ENCODE measurements at regions not wholly inside any gene's neighbourhood (a gene's known extent, or its start where the extent isn't known, plus 50 kb on each side); places are given as distances from the start of the nearest gene placed in this dataset.
"Not testable (repeated sequence)": the region's sequence is repeated elsewhere in the genome, so short reads cannot be mapped to it uniquely, and the experiment has no call there.

DNA sequence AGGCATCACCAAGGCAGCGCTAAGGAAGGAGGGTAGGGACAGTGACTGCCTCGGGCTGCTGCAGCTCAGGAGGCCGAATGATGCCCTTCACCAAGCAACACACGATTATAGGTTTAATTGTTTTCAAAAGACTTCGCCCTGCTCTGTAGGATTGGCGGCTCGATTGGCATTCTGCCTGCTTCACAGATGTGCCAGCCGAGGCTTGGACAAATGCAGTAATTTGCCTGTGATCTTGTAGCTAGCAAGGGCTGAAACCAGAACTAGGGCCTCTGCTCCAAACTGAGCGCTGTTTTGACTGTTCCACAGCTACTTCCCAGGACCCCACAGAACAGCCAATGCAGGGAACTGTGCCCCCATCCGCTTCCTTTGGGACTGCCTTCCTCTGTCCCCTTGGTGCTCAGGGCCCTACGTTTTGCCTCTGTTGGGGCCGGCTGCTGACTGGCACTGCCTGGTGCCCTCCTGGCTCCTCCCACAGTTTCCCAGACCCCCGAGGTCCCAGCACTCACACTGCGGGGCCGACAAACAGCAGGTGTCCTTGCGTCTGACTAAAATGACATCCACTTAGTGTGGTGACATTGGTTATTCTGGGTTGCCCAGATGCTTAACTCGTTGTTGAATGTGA lies 62.6 kb upstream of the EN2 start:
- DNase-seq (ENCODE audit: low read depth in 2 of 2) = no peak

DNA sequence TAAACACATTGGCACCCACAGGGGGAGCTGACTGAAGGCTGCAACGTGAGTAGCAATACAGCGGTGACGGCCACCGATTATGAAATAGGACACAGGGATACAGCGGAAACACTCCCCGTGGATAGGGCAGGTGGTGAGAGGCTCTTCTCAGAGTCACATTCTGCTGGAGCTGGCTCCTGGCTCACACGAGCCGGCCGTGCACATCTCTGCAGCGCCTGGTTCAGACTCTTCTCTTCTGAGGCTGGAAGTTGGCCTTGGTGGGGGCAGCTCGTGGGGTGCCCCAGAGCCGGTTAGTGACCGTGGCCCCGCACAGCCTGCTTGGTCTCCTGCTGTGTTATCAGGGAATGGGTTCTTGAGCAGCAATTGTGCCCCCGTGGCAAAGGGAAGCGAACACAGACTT lies 61.3 kb upstream of the EN2 start:
- DNase-seq (ENCODE audit: low read depth in 2 of 2) = no peak

DNA sequence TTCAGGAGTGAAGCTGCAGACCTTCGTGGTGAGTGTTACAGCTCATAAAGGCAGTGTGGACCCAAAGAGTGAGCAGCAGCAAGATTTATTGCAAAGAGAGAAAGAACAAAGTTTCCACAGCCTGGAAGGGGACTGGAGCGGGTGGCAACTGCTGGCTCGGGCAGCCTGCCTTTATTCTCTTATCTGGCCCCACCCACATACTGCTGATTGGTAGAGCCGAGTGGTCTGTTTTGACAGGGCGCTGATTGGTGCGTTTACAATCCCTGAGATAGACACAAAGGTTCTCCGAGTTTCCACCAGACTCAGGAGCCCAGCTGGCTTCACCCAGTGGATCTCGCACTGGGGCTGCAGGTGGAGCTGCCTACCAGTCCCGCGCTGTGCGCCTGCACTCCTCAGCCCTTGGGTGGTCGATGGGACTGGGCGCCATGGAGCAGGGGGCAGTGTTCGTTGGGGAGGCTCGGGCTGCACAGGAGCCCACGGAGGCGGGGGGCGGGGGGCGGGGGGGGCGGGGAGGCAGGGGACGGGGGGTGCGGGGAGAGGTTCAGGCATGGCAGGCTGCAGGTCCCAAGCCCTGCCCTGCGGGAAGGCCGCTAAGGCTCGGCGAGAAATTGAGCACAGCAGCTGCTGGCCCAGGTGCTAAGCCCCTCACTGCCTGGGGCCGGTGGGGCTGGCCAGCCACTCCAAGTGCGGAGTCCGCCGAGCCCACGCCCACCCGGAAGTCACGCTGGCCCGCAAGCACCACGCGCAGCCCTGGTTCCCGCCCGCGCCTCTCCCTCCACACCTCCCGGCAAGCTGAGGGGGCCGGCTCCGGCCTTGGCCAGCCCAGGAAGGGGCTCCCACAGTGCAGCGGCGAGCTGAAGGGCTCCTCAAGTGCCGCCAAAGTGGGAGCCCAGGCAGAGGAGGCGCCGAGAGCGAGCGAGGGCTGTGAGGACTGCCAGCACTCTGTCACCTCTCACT lies 59.9 kb upstream of the EN2 start:
- DNase-seq (ENCODE audit: low read depth in 2 of 2) = not testable (repeated sequence)

DNA sequence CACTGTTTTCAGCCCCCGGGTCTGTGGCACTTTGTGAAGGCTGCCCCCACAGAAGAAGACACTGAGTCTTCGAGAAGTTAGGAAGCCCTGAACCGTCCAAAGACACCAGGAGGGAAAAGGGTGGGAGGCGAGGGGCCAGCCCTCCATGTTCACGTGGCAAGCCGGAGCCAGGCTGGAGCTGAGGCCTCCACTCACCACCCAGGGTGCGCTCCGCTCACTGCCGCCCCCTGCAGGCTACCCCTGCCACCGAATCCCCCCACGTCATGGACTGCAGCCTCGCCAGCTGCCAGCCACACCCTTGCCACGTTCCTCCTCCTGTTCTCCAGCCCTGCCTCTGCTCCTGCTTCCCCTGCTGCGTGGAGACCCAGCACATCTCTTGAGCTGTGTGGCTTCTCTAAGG lies 59.0 kb upstream of the EN2 start:
- DNase-seq (ENCODE audit: low read depth in 2 of 2) = no peak

DNA sequence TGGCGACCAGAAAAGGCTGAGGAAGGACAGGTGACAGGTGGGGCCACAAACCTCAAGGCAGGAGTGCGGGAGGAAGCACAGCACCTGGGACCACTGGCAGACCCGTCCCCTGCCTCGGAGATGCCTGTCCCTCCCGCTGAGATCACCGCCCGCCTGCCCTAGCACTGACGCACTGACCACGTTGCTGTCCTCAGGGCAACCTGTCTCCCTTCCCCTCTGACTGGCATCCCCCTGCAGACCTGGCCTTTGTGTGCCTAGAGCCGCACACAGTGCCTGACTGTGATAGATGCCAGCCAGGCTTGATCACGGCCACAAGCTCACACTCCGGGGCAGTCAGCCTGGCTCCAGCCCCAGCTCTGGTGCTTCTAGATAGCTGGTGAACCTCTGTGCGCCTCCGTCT lies 58.4 kb upstream of the EN2 start:
- DNase-seq (ENCODE audit: low read depth in 2 of 2) = no peak

DNA sequence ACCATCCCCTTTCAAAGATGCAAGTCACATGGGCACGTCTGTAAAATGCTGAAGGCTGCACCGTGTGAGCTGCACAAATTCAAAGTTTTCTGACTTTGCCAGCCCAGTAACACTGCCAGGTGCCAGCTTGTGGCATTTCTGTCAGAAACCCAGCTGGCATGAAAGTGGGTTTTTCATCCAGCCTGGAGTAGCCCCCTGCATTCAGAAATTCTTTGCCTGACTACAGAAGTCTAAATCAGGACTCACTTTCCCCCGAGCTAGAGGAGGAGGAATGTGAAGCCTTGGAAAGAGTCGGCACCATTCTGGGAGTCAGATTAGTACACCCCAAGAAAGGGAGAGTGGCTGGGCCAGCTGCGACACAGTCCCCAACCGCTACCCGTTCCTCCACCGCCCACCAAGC lies 56.7 kb upstream of the EN2 start:
- no peak for DNase-seq (ENCODE audit: low read depth in 2 of 2)

DNA sequence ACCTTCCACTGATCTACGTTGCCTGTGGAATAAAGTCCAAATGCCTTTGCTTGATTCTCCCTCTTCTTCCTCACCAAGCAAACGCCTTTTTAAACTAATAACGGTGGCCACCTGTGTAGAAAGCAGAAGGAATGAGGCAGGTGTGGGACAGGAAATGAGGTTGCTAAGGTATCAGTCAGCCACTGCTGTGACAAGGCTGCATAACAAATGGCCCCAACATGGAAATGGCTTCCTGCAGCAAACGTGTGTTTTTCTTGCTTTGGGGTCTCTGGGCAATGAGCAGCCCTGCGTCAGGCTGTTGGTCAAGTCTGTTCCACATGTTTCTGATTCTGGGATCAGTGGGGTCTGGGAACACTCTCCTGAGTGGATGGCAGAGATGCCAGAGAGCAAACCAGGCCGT lies 56.0 kb upstream of the EN2 start:
- no peak for DNase-seq (ENCODE audit: low read depth in 2 of 2)

DNA sequence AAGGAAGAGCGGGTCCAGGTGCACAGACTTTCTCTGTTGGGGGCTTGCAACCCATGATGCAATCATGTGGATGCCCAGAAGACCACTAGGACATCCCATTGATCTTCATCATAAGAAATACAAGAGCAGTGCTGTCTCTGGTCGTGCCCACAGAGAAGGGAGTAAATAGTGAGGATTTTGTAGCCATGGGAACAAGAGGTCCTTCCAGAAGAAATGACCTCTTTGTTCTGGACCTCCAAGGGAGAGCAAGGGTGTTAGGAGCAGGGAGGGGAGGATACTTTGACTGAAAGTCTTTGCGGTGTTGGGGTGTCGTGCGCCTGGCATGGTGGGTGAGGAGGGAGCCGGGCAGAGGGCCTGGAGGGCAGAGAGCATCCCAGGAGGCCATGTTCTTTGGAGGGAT lies 55.0 kb upstream of the EN2 start:
- no peak for DNase-seq (ENCODE audit: low read depth in 2 of 2)

DNA sequence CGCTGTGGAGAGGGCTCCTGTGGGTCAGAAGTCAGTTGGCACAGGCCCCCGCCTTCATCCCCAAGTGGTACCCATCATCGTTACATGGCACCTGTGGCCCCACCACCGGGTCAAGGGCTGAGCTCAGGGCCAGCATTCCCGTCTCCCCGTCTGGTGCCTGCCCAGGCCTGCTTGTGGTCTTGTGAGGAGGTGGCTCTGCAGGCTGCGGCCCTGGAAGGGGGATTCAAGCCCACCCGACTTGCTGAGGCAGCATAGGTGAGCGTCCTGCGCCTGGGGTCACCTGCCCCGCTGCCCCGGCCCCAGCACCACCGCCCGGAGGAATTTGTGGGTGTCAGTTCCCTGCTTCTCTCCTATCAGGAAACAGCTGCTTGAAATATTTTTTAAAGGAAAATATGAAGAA lies 53.0 kb upstream of the EN2 start:
- no peak for DNase-seq (ENCODE audit: low read depth in 2 of 2)

DNA sequence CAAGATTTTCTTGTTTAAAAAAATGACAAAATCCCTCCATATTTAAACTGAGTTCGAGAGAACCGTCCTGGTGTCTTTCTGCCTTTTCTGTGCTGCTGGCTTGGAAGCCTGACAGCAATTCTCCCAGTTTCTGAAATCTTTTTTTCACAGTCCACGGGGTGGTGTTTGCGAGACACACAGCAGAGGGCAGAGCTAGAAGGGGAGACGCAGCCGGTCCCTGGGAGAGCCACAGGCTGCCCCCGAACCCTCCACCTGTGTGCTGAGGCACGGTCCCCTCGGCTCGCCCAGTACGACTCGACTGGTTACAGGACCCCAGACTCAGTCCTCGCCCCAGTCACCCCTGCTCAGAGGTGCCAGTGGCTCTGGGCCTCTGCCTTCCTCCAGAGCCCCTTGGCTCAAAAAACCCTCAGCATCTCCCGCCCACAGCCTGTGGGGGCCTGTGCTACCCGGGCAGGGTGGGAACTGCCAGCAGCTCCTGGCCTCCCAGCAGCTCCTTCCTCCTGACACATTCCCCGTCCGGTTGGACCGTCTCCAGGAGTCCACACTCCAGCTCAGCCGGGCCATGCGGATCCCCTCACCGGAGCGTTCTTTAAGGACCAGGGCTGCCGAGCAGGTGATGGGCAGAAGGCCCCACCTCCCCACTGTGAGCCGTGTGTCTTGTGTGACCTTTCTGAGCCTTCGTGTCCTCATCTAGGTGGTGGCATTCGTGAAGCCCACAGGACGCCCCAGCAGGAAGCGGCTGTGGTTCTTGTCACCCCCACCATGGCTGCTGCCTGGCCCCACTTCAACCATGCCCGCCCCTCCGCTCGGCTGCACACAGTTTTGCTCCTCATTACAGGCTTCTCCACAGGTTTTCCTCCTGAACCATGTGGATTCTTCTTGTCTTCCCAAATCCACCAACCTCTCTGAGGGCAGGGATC lies 52.3 kb upstream of the EN2 start:
- DNase-seq (ENCODE audit: low read depth in 2 of 2) = no peak

DNA sequence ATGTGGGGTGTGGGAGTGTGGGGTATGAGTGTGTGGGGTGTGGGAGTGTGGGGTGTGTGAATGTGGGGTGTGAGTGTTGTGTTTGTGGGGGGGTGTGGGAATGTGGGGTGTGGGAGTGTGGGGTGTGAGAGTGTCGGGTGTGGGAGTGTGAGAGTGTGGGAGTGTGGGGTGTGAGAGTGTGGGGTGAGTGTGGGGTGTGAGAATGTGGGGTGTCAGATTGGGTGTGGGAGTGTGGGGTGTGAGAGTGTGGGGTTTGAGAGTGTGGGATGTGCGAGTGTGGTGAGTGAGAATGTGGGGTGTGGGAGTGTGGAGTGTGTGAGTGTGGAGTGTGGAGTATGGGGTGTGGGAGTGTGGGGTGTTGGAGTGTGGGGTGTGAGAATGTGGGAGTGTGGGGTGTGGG lies 50.1 kb upstream of the EN2 start:
- DNase-seq (ENCODE audit: low read depth in 2 of 2) = no peak

Measured in stimulated activated CD4-positive, alpha-beta T cell treated with anti-CD3 and anti-CD28 coated beads, Interleukin-1b, Interleukin-23, amount 100 ng/mL, for 4 hours (primary cell).